VCaP (cell line): ENCODE measurements at regions not wholly inside any gene's neighbourhood (a gene's known extent, or its start where the extent isn't known, plus 50 kb on each side); places are given as distances from the start of the nearest gene placed in this dataset.
"Not testable (repeated sequence)": the region's sequence is repeated elsewhere in the genome, so short reads cannot be mapped to it uniquely, and the experiment has no call there.

Experiments used
- H3K27ac ChIP-seq: fragments of 450-650 bp; 2 replicates; pipeline ENCODE4 v1.5.1; 2017
- TF ChIP-seq, protein P1 (sequence below): fragments of 450-650 bp; conservative IDR thresholded peaks from 2 replicates; pipeline ENCODE4 v1.5.1; 2017; ENCODE audit warnings: mild to moderate bottlenecking, moderate library complexity

- TF ChIP-seq, protein P1, sequence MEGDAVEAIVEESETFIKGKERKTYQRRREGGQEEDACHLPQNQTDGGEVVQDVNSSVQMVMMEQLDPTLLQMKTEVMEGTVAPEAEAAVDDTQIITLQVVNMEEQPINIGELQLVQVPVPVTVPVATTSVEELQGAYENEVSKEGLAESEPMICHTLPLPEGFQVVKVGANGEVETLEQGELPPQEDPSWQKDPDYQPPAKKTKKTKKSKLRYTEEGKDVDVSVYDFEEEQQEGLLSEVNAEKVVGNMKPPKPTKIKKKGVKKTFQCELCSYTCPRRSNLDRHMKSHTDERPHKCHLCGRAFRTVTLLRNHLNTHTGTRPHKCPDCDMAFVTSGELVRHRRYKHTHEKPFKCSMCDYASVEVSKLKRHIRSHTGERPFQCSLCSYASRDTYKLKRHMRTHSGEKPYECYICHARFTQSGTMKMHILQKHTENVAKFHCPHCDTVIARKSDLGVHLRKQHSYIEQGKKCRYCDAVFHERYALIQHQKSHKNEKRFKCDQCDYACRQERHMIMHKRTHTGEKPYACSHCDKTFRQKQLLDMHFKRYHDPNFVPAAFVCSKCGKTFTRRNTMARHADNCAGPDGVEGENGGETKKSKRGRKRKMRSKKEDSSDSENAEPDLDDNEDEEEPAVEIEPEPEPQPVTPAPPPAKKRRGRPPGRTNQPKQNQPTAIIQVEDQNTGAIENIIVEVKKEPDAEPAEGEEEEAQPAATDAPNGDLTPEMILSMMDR: no peak
- no peak overlapping the region for H3K27ac ChIP-seq
These were observed 78.0 kb downstream of the YTHDF1 start for GRCh38 chr20:63137851-63138415.

- no peak overlapping the region for H3K27ac ChIP-seq
- TF ChIP-seq, protein P1: no peak
These were observed 79.6 kb downstream of the YTHDF1 start for GRCh38 chr20:63136296-63136695.

DNA sequence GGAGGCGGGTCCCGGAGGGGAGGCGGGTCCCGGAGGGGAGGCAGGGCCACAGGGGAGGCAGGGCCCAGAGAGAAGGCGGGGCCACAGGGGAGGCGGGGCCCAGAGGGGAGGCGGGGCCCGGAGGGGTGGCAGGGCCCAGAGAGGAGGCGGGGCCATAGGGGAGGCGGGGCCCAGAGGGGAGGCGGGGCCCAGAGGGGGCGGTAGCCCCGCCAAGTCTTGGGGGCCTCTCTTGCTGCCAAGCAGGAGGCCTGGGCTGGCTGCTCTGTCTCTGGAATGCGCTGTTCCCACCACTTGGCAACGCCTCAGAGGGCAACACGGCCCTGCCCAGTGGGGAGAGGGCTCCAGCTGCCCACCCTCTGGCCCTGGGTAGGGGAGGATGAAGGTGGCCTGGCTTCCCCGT, 80.5 kb downstream of the YTHDF1 start:
- TF ChIP-seq, protein P1: no peak
- H3K27ac ChIP-seq: no peak overlapping the region

GRCh38 chr20:63134711-63135361, 81.1 kb downstream of the YTHDF1 start:
- H3K27ac ChIP-seq: not testable (repeated sequence)

DNA sequence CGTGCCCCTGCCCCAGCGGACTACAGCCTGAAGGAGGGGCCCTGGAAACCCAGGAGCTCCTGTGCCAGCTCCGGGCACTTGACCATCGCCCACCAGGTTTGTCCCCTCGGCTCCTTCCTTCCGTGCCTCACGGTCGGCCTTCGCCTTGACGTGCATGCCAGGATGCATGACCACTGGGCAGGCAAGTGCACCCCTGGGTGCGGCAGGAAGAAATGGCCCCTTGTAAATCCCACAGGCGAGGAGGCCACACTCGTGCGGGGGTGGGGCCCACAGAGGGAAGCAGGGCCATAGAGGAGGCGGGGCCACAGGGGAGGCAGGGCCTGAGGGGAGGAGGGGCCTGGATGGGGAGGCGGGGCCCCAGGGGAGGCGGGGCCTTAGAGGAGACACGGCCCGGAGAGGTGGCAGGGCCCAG, 81.7 kb downstream of the YTHDF1 start:
- H3K27ac ChIP-seq: no peak overlapping the region
- TF ChIP-seq, protein P1: no peak

DNA sequence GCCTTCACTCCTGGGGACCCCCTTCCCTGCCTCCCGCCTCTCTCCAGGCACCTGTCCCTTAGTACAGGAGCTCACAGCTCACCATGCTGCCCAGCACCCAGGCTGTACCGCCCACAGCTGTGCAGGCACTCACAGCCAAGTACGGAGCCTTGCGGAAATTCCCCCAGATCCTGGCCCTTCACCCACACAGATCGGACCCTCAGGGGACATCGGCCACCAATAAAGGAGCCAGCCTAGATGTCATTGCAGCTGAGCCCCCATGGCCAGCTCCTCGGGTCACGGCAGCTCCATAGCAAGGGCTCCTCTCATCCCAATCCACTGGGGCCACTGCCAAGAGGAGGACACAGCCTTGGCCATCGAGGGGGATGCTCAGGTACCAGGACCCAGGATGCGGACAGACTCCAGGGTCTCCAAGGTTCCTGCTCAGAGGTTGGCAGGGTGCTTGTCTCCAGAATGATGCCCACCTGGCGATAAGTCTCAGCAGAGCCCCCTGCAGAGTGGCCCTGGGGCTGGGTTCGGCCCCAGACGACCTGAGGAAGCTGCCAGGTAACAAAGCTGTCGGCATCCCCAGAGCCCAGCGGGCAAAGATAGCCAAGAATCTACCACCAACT, 82.3 kb downstream of the YTHDF1 start:
- H3K27ac ChIP-seq: no peak overlapping the region
- TF ChIP-seq, protein P1: no peak

- TF ChIP-seq, protein P1: no peak
- no peak overlapping the region for H3K27ac ChIP-seq
These were observed 83.0 kb downstream of the YTHDF1 start for GRCh38 chr20:63132715-63133471.
